ENCODE measurements at regions not wholly inside any gene's neighbourhood (a gene's known extent, or its start where the extent isn't known, plus 50 kb on each side); places are given as distances from the start of the nearest gene placed in this dataset.
A peak's percentile ranks its signal among the peaks of the same experiment; 100 is the strongest.
"Not testable (repeated sequence)": the region's sequence is repeated elsewhere in the genome, so short reads cannot be mapped to it uniquely, and the experiment has no call there.

DNA sequence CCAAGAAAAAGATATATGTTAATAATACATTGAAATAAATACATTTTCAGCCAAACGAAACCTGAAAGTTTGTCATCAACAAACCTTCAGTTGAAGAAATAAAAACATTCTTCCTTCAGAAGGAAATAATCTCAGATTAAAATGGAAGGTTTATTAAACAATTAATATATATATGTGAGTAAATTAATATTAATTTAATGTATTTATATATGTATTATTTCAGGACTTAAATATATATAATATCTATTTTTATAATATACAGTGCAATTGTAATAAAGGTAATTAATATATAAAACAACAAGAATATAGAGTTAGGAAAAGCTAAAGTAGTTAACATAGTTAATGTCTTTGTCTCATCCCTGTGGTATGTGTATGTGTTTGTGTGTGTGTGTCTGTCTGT, 102.2 kb upstream of the CDC14C start:
- DNase-seq (no peak), ATAC-seq (no peak)
- TF ChIP-seq, protein P1, sequence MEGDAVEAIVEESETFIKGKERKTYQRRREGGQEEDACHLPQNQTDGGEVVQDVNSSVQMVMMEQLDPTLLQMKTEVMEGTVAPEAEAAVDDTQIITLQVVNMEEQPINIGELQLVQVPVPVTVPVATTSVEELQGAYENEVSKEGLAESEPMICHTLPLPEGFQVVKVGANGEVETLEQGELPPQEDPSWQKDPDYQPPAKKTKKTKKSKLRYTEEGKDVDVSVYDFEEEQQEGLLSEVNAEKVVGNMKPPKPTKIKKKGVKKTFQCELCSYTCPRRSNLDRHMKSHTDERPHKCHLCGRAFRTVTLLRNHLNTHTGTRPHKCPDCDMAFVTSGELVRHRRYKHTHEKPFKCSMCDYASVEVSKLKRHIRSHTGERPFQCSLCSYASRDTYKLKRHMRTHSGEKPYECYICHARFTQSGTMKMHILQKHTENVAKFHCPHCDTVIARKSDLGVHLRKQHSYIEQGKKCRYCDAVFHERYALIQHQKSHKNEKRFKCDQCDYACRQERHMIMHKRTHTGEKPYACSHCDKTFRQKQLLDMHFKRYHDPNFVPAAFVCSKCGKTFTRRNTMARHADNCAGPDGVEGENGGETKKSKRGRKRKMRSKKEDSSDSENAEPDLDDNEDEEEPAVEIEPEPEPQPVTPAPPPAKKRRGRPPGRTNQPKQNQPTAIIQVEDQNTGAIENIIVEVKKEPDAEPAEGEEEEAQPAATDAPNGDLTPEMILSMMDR (IDR thresholded peaks at IDR 0.05) = no peak
- Histone ChIP-seq H3K4me3 (no peak overlapping the region), H3K4me1 (no peaks in the 10 kb centered on the region), H3K27ac (no peak overlapping the region), H3K36me3 (no peaks in the 10 kb centered on the region), H3K27me3 (ENCODE audit: low read depth) (no peaks in the 10 kb centered on the region), H3K9me3 (no peaks in the 10 kb centered on the region)
- intact Hi-C loops (cut with DNase I) = no loop called here

DNA sequence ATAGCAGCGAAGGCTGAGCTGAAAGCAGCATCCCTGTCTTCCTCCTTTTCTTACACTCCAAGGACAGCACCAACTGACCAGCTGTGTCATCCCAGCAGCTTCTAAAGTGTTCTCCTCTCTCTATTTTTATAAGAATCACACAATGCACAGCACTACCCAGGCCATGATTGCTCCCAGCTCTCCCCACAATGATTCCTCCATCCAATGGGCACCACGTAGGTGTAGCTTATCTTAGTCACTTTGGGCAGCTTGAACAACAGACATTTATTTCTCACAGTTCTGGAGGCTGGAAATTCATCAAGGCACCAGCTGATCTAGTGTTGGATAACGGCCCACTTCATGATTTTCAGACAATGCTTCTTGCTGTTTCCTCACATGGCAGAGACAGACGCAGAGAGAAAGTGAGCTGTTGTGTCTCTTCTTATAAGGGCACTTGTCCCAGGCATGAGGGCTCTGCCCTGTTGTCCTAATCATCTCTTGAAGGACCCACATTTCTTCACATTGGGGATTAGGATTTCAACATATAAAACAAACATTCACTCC, 92.0 kb upstream of the CDC14C start:
- DNase-seq (no peak), ATAC-seq (no peak)
- TF ChIP-seq, protein P1 (IDR thresholded peaks at IDR 0.05) = no peak
- H3K9me3 ChIP-seq = no peaks in the 10 kb centered on the region
- H3K4me3 ChIP-seq = no peak overlapping the region
- H3K36me3 ChIP-seq = no peaks in the 10 kb centered on the region
- H3K27me3 ChIP-seq (ENCODE audit: low read depth) = no peaks in the 10 kb centered on the region
- intact Hi-C loops (cut with DNase I) = no loop called here
- H3K4me1 ChIP-seq = no peaks in the 10 kb centered on the region
- H3K27ac ChIP-seq = no peak overlapping the region

DNA sequence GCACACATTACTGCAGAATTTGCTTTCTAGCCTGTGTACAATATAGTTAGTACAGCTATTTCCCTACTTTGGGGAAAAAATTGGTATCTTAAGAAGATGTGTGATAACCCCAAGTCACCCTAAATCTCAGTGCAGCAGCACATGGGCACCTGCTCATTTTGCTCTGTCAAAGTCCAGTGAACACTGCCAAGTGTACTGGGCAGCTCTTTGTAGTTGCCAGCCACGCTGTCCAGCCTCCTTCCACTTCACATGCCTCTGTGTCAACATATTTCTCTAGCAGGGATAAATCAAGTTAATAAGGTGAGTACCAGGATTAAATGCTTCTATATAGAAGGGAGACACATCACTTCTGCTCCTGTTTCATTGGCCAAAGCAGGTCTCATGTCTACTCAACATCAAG, 87.1 kb upstream of the CDC14C start:
- Histone ChIP-seq H3K36me3 (no peaks in the 10 kb centered on the region), H3K4me3 (no peak overlapping the region), H3K9me3 (no peaks in the 10 kb centered on the region), H3K4me1 (no peaks in the 10 kb centered on the region), H3K27me3 (ENCODE audit: low read depth) (no peaks in the 10 kb centered on the region), H3K27ac (no peak overlapping the region)
- no peak for ATAC-seq
- no peak for DNase-seq
- intact Hi-C loops (cut with DNase I) = no loop called here
- TF ChIP-seq, protein P1 (IDR thresholded peaks at IDR 0.05) = no peak

DNA sequence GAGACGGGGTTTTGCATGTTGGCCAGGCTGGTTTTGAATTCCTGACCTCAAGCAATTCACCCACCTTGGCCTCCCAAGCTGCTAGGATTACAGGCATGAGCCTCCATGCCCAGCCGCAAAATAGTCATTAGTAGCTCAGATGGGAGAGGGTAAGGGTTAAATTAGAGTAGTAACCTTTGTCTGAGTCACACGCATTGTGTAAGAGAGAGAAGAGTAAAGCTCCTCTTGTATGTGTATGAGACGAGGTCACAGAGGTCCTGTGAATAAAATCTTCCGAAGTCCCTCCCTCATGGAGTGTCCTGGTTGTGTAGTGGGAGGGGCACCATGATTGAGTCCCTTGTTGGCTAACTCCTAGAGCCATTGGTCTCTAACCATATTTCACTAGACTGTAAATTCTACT, 85.2 kb upstream of the CDC14C start:
- intact Hi-C loops (cut with DNase I) = no loop called here
- no peaks in the 10 kb centered on the region for H3K36me3 ChIP-seq
- DNase-seq (no peak), ATAC-seq (no peak)
- H3K4me1 ChIP-seq = no peaks in the 10 kb centered on the region
- H3K27me3 ChIP-seq (ENCODE audit: low read depth) = no peaks in the 10 kb centered on the region
- H3K9me3 ChIP-seq = no peaks in the 10 kb centered on the region
- TF ChIP-seq, protein P1 (IDR thresholded peaks at IDR 0.05) = no peak
- H3K4me3 ChIP-seq = no peak overlapping the region
- no peak overlapping the region for H3K27ac ChIP-seq

DNA sequence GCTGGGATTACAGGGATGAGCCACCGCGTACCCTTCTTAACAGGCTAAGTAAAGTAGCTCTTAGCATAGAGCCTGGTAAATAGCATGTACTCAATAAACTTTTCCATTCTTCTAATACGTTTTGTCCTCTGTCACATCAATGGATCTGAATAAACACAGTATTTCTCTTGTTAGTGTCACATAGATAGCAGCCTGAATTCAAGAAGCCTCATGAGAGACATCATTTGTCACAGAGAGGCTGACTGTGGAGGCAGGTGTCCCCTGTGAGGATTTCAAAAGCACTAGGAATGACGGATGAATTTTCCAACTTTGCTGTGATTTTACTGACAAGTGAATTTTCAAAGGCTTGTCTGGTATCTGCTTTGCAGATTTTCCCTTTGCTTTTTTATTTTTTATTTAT, 82.6 kb upstream of the CDC14C start:
- no peak for DNase-seq
- Histone ChIP-seq H3K27ac (no peak overlapping the region), H3K27me3 (ENCODE audit: low read depth) (no peaks in the 10 kb centered on the region), H3K4me3 (no peak overlapping the region), H3K9me3 (no peaks in the 10 kb centered on the region), H3K36me3 (no peaks in the 10 kb centered on the region), H3K4me1 (no peaks in the 10 kb centered on the region)
- ATAC-seq = no peak
- TF ChIP-seq, protein P1 (IDR thresholded peaks at IDR 0.05) = no peak
- intact Hi-C loops (cut with DNase I) = no loop called here

DNA sequence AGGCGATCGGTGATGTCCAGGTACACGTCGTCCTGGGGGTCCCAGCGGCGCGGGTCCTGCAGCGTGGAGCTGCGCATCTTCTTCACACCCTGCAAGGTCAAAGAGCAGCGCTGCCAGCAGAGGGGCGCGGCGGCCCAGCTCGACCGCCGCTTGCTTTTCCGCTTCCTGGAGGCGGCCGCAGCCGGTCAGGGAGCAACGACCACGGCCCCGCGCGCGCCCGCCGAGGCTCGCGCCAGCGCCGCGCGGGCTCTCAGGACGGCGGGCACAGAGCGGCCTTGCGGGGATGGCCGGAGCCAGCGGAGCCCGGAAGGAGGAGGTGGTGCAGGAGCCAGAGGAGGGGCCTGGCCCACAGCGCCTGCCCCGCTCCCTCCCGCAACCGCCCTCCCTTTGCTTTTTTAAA, 76.4 kb upstream of the CDC14C start:
- no peaks in the 10 kb centered on the region for H3K27me3 ChIP-seq (ENCODE audit: low read depth)
- no peak overlapping the region for H3K27ac ChIP-seq
- H3K36me3 ChIP-seq = no peaks in the 10 kb centered on the region
- H3K4me3 ChIP-seq = no peak overlapping the region
- no peak for DNase-seq
- intact Hi-C loops (cut with DNase I) = no loop called here
- H3K9me3 ChIP-seq = no peaks in the 10 kb centered on the region
- no peaks in the 10 kb centered on the region for H3K4me1 ChIP-seq
- TF ChIP-seq, protein P1 (IDR thresholded peaks at IDR 0.05) = no peak
- peak in 1 of 2 donors; percentile 50 for ATAC-seq

DNA sequence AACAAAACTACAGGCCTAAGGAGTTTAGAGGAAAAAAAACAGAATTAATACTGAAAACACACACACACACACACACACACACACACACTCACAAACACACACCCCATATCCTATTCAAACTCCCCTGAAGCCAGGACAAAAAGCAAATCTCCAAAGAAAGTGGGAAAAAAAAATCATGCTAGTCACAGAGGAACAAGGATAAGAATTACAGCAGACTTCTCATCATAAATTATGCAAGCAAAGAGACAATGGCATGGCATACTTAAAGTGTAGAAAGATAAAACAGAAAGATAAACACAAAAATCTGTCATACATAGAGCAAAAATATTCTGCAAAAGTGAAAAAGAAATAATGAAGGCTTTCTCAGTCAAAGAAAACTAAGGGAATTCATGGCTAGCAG, 63.9 kb upstream of the CDC14C start:
- DNase-seq; ATAC-seq; H3K4me1 ChIP-seq; intact Hi-C loops (cut with DNase I); H3K36me3 ChIP-seq; H3K9me3 ChIP-seq; H3K4me3 ChIP-seq; H3K27me3 ChIP-seq (ENCODE audit: low read depth); H3K27ac ChIP-seq: not testable (repeated sequence)

All from lower lobe of right lung (tissue), 2 donors.